ENCODE measurements at regions not wholly inside any gene's neighbourhood (a gene's known extent, or its start where the extent isn't known, plus 50 kb on each side); places are given as distances from the start of the nearest gene placed in this dataset.

DNA sequence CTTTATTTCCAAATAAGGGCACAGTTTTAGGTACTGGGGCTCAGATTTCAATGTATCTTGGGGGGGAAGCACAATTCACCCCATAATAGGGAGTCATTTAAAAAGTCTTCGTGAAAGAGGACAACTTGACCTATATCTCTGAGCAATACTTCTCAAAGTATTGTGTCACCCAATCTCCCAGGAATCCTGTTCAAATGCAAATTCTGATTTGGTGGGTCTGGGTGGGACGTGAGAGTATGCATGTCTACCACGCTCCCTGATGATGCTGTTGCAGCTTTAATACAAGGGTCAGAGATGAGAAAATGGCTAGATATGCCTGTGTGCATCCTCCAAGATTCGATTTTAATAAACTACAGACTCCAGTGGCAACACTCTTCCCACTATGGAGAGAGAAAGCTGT is 514.8 kb downstream of the BCOR start:
- Histone ChIP-seq H3K9me3 (peaks cover 0 to 6% (median 0%) of the 10 kb centered on the region in 11 donors), H3K27me3 (peaks cover 0 to 16% (median 0%) of the 10 kb centered on the region in 7 donors), H3K4me1 (peaks cover 0 to 3% (median 0%) of the 10 kb centered on the region in 9 donors), H3K4me3 (no peak overlapping the region), H3K36me3 (no peaks in the 10 kb centered on the region), H3K27ac (no peak overlapping the region)
- DNase-seq (no peak), ATAC-seq (no peak)
- intact Hi-C loops (cut with DNase I) = no loop called here
- no peak for TF ChIP-seq CTCF (IDR thresholded peaks at IDR 0.05)
- WGBS, 2 donors = 91% methylated on average over 4 of the region's 4 CpGs

DNA sequence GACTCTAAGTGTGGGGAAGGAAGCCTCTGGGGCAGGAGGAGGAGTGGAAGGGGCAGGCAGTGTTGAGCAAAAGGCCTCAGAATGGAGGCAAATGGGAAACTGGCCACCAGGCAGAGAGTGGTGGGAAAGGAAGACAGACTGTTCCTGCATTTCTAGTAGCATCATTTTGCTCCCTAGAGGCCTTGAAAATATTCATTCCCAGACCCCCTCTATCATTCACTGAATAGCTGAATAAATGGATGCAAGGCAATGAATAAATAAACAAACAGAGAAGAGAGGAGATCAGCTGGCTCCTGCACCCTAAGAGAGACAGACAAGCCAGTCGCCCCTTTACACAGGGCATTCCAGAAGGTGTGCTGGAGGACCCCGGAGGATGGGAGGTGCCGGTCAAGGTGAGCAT is 511.9 kb downstream of the BCOR start:
- TF ChIP-seq CTCF (IDR thresholded peaks at IDR 0.05) = no peak
- 87 to 93% methylated on average over 3 of the region's 3 CpGs for WGBS, 2 donors
- H3K27me3 ChIP-seq = peaks cover 0 to 23% (median 0%) of the 10 kb centered on the region in 7 donors
- H3K9me3 ChIP-seq = peaks cover 0 to 6% (median 0%) of the 10 kb centered on the region in 11 donors
- DNase-seq (no peak), ATAC-seq (no peak)
- intact Hi-C loops (cut with DNase I) = no loop called here
- no peak overlapping the region for H3K27ac ChIP-seq
- H3K36me3 ChIP-seq = no peaks in the 10 kb centered on the region
- H3K4me1 ChIP-seq = no peaks in the 10 kb centered on the region
- H3K4me3 ChIP-seq = no peak overlapping the region

- no peak for DNase-seq
- no peak overlapping the region for H3K27ac ChIP-seq
- no peaks in the 10 kb centered on the region for H3K36me3 ChIP-seq
- peaks cover 0 to 23% (median 0%) of the 10 kb centered on the region in 7 donors for H3K27me3 ChIP-seq
- no peak for ATAC-seq
- WGBS, 2 donors = 75 to 78% methylated on average over 4 of the region's 4 CpGs
- H3K4me1 ChIP-seq = no peaks in the 10 kb centered on the region
- peaks cover 0 to 6% (median 0%) of the 10 kb centered on the region in 11 donors for H3K9me3 ChIP-seq
- intact Hi-C loops (cut with DNase I) = no loop called here
- no peak for TF ChIP-seq CTCF (IDR thresholded peaks at IDR 0.05)
- no peak overlapping the region for H3K4me3 ChIP-seq
Observed at GRCh38 chrX:39586359-39586758, 511.4 kb downstream of the BCOR start.

DNA sequence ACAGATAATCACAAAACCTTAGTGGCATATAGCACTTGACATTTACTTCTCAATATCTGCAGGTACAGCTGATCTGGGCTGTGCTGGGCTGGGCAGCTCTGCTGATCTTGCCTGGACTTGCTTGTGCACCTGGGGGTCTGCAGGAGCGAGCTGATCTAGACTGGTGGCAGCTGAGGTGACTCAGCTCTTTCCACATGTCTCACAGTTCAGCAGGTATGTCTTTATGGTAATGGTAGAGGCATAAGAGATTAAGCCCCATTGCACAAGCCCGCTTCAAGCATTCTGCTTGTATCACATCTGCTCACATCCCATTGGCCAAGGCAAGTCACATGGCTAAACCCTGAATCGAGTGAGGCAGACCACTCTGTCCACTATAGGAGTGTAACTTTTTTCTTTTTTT is 506.7 kb downstream of the BCOR start:
- DNase-seq (no peak), ATAC-seq (no peak)
- 91 to 94% methylated on average over 3 of the region's 3 CpGs for WGBS, 2 donors
- Histone ChIP-seq H3K4me3 (no peak overlapping the region), H3K27ac (no peak overlapping the region), H3K9me3 (no peaks in the 10 kb centered on the region), H3K27me3 (peaks cover 0 to 21% (median 0%) of the 10 kb centered on the region in 7 donors), H3K36me3 (no peaks in the 10 kb centered on the region), H3K4me1 (no peaks in the 10 kb centered on the region)
- no peak for TF ChIP-seq CTCF (IDR thresholded peaks at IDR 0.05)
- intact Hi-C loops (cut with DNase I) = no loop called here

Data from heart right ventricle (tissue), 16 donors.